Gastroesophageal sphincter (tissue), 4 donors: ENCODE measurements at regions not wholly inside any gene's neighbourhood (a gene's known extent, or its start where the extent isn't known, plus 50 kb on each side); places are given as distances from the start of the nearest gene placed in this dataset.

Experiments
- ATAC-seq: fragments of 150-250 bp; one replicate; pipeline ENCODE4 v1.9.1; 2016; ENCODE audit warnings: mild to moderate bottlenecking, moderate library complexity
- H3K27ac ChIP-seq, 4 donors: fragments of 200-600 bp; sonication (generic) in 3 of 4; 1 replicate in 3 of 4; 2 replicates in 1 of 4; pipeline ENCODE4 v1.5.1; 2016 to 2019
- H3K27me3 ChIP-seq: fragments of 200-600 bp; sonication (generic); one replicate; pipeline ENCODE4 v1.5.1; 2019
- H3K36me3 ChIP-seq, 2 donors: fragments of 200-600 bp; sonication (generic); one replicate each; pipeline ENCODE4 v1.5.1; 2019; ENCODE audit warnings: control low read depth in 1 of 2
- H3K4me1 ChIP-seq, 3 donors: fragments of 200-600 bp; sonication (generic); 1 replicate in 2 of 3; 2 replicates in 1 of 3; pipeline ENCODE4 v1.5.1; 2016 to 2019; ENCODE audit warnings: control low read depth in 2 of 3
- H3K4me3 ChIP-seq, 2 donors: fragments of 200-600 bp; sonication (generic); one replicate each; pipeline ENCODE4 v1.5.1; 2019; ENCODE audit warnings: mild to moderate bottlenecking in 1 of 2, moderate library complexity in 1 of 2
- H3K9me3 ChIP-seq, 3 donors: fragments of 200-600 bp; sonication (generic); one replicate each; pipeline ENCODE4 v1.5.1; 2017 to 2019; ENCODE audit warnings: control low read depth in 2 of 3
- CTCF ChIP-seq, 4 experiments: fragments of 200-600 bp in 2 of 4; fragments of 450-650 bp in 2 of 4; sonication (generic) in 1 of 4; IDR thresholded peaks; one replicate each; pipeline ENCODE4 v1.5.1; 2017 to 2019; ENCODE audit warnings: antibody characterized with exemption in 4 of 4, mild to moderate bottlenecking in 2 of 4, moderate library complexity in 2 of 4
- EP300 ChIP-seq: sonication (generic); formaldehyde crosslinking; IDR thresholded peaks from one replicate; pipeline ENCODE4 v1.6.1; 2017; ENCODE audit warnings: antibody characterized with exemption, mild to moderate bottlenecking
- POLR2A ChIP-seq, 2 donors: fragments of 450-650 bp; IDR thresholded peaks; one replicate each; pipeline ENCODE4 v1.6.1; 2017; ENCODE audit warnings: antibody characterized with exemption in 2 of 2, mild to moderate bottlenecking in 2 of 2, moderate library complexity in 1 of 2
- POLR2AphosphoS5 ChIP-seq: sonication (generic); formaldehyde crosslinking; IDR thresholded peaks from one replicate; pipeline ENCODE4 v1.6.1; 2017; ENCODE audit warnings: antibody characterized with exemption
- WGBS, 2 donors: methylation state at CpG; one replicate each; pipeline ENCODE4 v1.1.5; 2018; ENCODE audit warnings: low coverage in 1 of 2; 5-methylcytosine and 5-hydroxymethylcytosine counted together

- 78 to 91% methylated on average over 10 to 12 of the region's 13 CpGs for WGBS, 2 donors
- H3K4me1 ChIP-seq, result no peaks in the 10 kb centered on the region
- no peaks in the 10 kb centered on the region for H3K36me3 ChIP-seq
- no peak for TF ChIP-seq EP300
- no peak for TF ChIP-seq CTCF (IDR thresholded peaks at IDR 0.05)
- TF ChIP-seq POLR2A (IDR thresholded peaks at IDR 0.05), result no peak
- TF ChIP-seq POLR2AphosphoS5, result no peak
- H3K4me3 ChIP-seq, result no peak overlapping the region
- no peaks in the 10 kb centered on the region for H3K9me3 ChIP-seq
- ATAC-seq, result no peak
- no peaks in the 10 kb centered on the region for H3K27me3 ChIP-seq
- H3K27ac ChIP-seq, result no peak overlapping the region
These were observed 70.6 kb downstream of the GAS1 start for GRCh38 chr9:86876621-86877196.

- 52 to 96% methylated on average over 2 of the region's 2 CpGs for whole genome bisulfite sequencing, 2 donors
- TF ChIP-seq EP300, result no peak
- no peak for TF ChIP-seq POLR2AphosphoS5
- TF ChIP-seq POLR2A (IDR thresholded peaks at IDR 0.05), result no peak
- no peak for TF ChIP-seq CTCF (IDR thresholded peaks at IDR 0.05)
- Histone ChIP-seq H3K4me3 (no peak overlapping the region), H3K4me1 (no peaks in the 10 kb centered on the region), H3K27me3 (no peaks in the 10 kb centered on the region), H3K9me3 (no peaks in the 10 kb centered on the region), H3K27ac (no peak overlapping the region), H3K36me3 (no peaks in the 10 kb centered on the region)
- ATAC-seq, result no peak
These were observed 78.7 kb downstream of the GAS1 start for GRCh38 chr9:86868616-86869015.

GRCh38 chr9:86867804-86868313 is 79.4 kb downstream of the GAS1 start:
- Histone ChIP-seq H3K9me3 (no peaks in the 10 kb centered on the region), H3K27ac (no peak overlapping the region), H3K27me3 (no peaks in the 10 kb centered on the region), H3K36me3 (no peaks in the 10 kb centered on the region), H3K4me1 (no peaks in the 10 kb centered on the region), H3K4me3 (no peak overlapping the region)
- ATAC-seq, result no peak
- WGBS, 2 donors, result 43 to 45% methylated on average over 2 to 5 of the region's 5 CpGs
- no peak for TF ChIP-seq POLR2A (IDR thresholded peaks at IDR 0.05)
- TF ChIP-seq EP300, result no peak
- TF ChIP-seq POLR2AphosphoS5, result no peak
- no peak for TF ChIP-seq CTCF (IDR thresholded peaks at IDR 0.05)

GRCh38 chr9:86865952-86866351 is 81.4 kb downstream of the GAS1 start:
- 68 to 71% methylated on average over 2 of the region's 2 CpGs for WGBS, 2 donors
- Histone ChIP-seq H3K36me3 (no peaks in the 10 kb centered on the region), H3K9me3 (no peaks in the 10 kb centered on the region), H3K27ac (no peak overlapping the region), H3K4me3 (no peak overlapping the region), H3K27me3 (no peaks in the 10 kb centered on the region), H3K4me1 (no peaks in the 10 kb centered on the region)
- ATAC-seq, result no peak
- no peak for TF ChIP-seq EP300
- TF ChIP-seq POLR2AphosphoS5, result no peak
- TF ChIP-seq POLR2A (IDR thresholded peaks at IDR 0.05), result no peak
- TF ChIP-seq CTCF (IDR thresholded peaks at IDR 0.05), result no peak

GRCh38 chr9:86860006-86860405 is 87.3 kb downstream of the GAS1 start:
- TF ChIP-seq POLR2AphosphoS5 (no peak), POLR2A (IDR thresholded peaks at IDR 0.05) (no peak), EP300 (no peak), CTCF (IDR thresholded peaks at IDR 0.05) (no peak)
- Histone ChIP-seq H3K27me3 (no peaks in the 10 kb centered on the region), H3K27ac (no peak overlapping the region), H3K36me3 (no peaks in the 10 kb centered on the region), H3K4me1 (peaks cover 0 to 3% (median 0%) of the 10 kb centered on the region in 3 donors), H3K9me3 (no peaks in the 10 kb centered on the region), H3K4me3 (no peak overlapping the region)
- WGBS, 2 donors, result 46 to 85% methylated on average over 6 of the region's 6 CpGs
- ATAC-seq, result no peak
